NT2/D1 (cell line): ENCODE measurements at regions not wholly inside any gene's neighbourhood (a gene's known extent, or its start where the extent isn't known, plus 50 kb on each side); places are given as distances from the start of the nearest gene placed in this dataset.

ENCODE experiments used
- SUZ12 ChIP-seq: IDR thresholded peaks from 2 replicates; pipeline ENCODE4 v1.6.1; 2011; ENCODE audit not compliant: insufficient read length, insufficient read depth; ENCODE audit errors: extremely low read depth
- YY1 ChIP-seq: IDR thresholded peaks from 2 replicates; pipeline ENCODE4 v1.6.1; 2011; ENCODE audit not compliant: insufficient read length, insufficient read depth
- ZNF274 ChIP-seq: IDR thresholded peaks from 2 replicates; pipeline ENCODE4 v1.6.1; 2011; ENCODE audit warnings: mild to moderate bottlenecking, low read depth, low read length

DNA sequence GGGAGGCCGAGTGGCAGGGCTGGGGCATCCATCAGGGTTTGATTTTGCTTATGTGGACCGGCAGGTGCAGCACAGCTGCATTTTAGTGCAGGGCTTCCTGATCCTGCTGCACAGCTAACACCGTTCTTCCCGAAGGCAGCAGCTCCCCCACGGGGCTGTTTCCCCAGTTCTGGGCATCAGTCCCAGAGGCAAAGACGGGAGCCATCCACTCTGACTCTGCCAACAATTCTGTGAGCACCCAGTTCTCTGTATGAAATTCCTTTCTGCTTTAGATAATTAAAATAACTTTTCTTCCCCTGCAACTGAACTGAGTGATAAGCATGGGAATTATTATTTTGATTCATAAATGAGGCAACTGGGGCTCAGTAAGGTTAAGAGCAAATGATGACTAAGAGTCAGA is 262.9 kb upstream of the ATP10A start:
- TF ChIP-seq ZNF274 (no peak), SUZ12 (no peak), YY1 (no peak)
